Left lung (tissue), 4 donors: ENCODE measurements at regions not wholly inside any gene's neighbourhood (a gene's known extent, or its start where the extent isn't known, plus 50 kb on each side); places are given as distances from the start of the nearest gene placed in this dataset.

Source experiments
- ATAC-seq: fragments of 200-7000 bp; cut with Tn5 transposase; one replicate; pipeline ENCODE4 v1.9.1; 2020; ENCODE audit warnings: moderate library complexity
- DNase-seq, 4 donors: peaks; one replicate each; pipeline ENCODE4 v3.0.0-alpha.2; 2013 to 2020
- H3K27ac ChIP-seq, 2 donors: fragments of 200-600 bp; sonication (generic) in 1 of 2; one replicate each; pipeline versions ENCODE4 v1.5.0 to v1.8.0; 2020 to 2021
- H3K27me3 ChIP-seq, 2 donors: fragments of 200-600 bp; sonication (generic) in 1 of 2; one replicate each; pipeline versions ENCODE4 v1.5.0 to v1.8.0; 2020 to 2021
- H3K36me3 ChIP-seq, 2 donors: fragments of 200-600 bp; sonication (generic) in 1 of 2; one replicate each; pipeline versions ENCODE4 v1.5.0 to v1.8.0; 2020 to 2021
- H3K4me1 ChIP-seq, 2 donors: fragments of 200-600 bp; one replicate each; pipeline ENCODE4 v1.8.0; 2021
- H3K4me3 ChIP-seq, 2 donors: fragments of 200-600 bp; sonication (generic) in 1 of 2; one replicate each; pipeline versions ENCODE4 v1.5.0 to v1.8.0; 2020 to 2021; ENCODE audit warnings: mild to moderate bottlenecking in 1 of 2
- H3K9me3 ChIP-seq, 2 donors: fragments of 200-600 bp; sonication (generic) in 1 of 2; one replicate each; pipeline versions ENCODE4 v1.5.0 to v1.8.0; 2020 to 2021
- CTCF ChIP-seq, 2 donors: fragments of 200-600 bp; sonication (generic) in 1 of 2; IDR thresholded peaks; one replicate each; pipeline versions ENCODE4 v1.5.0 to v1.8.0; 2021; ENCODE audit warnings: antibody characterized with exemption in 2 of 2
- intact Hi-C, 2 donors: fragments of 100-400 bp; cut with DNase I; formaldehyde crosslinking; loops; one replicate each; pipeline versions ENCODE4 v1.11.2 to v1.14.2; 2022
- donor health status: DM: no; HTN: yes; CAD: no.
- donor health status: DM: no; HTN: no; CAD: no.

- H3K27me3 ChIP-seq: peaks cover 0 to 11% of the 10 kb centered on the region in 2 donors
- TF ChIP-seq CTCF (IDR thresholded peaks at IDR 0.05): no peak
- H3K4me1 ChIP-seq: peaks cover 0 to 22% of the 10 kb centered on the region in 2 donors
- no peak for ATAC-seq
- H3K36me3 ChIP-seq: no peaks in the 10 kb centered on the region
- intact Hi-C loops: no loop called here
- no peaks in the 10 kb centered on the region for H3K9me3 ChIP-seq
- no peak overlapping the region for H3K27ac ChIP-seq
- DNase-seq: no peak
- no peak overlapping the region for H3K4me3 ChIP-seq
These were observed 118.6 kb upstream of the RAB4A start for GRCh38 chr1:229152311-229152710.

GRCh38 chr1:229153955-229154548 lies 116.9 kb upstream of the RAB4A start:
- Histone ChIP-seq H3K9me3 (no peaks in the 10 kb centered on the region), H3K4me1 (peaks cover 0 to 39% of the 10 kb centered on the region in 2 donors), H3K36me3 (no peaks in the 10 kb centered on the region), H3K27me3 (no peaks in the 10 kb centered on the region), H3K27ac (no peak overlapping the region), H3K4me3 (no peak overlapping the region)
- DNase-seq (no peak), ATAC-seq (no peak)
- intact Hi-C loops: no loop called here
- no peak for TF ChIP-seq CTCF (IDR thresholded peaks at IDR 0.05)

- ATAC-seq (no peak), DNase-seq (no peak)
- H3K36me3 ChIP-seq: no peaks in the 10 kb centered on the region
- no peak overlapping the region for H3K4me3 ChIP-seq
- TF ChIP-seq CTCF (IDR thresholded peaks at IDR 0.05): no peak
- no peaks in the 10 kb centered on the region for H3K27me3 ChIP-seq
- no peaks in the 10 kb centered on the region for H3K9me3 ChIP-seq
- intact Hi-C loops: no loop called here
- H3K27ac ChIP-seq: no peak overlapping the region
- H3K4me1 ChIP-seq: peaks cover 0 to 47% of the 10 kb centered on the region in 2 donors
These were observed 116.1 kb upstream of the RAB4A start for GRCh38 chr1:229154811-229155210.

- no peak overlapping the region for H3K27ac ChIP-seq
These were observed 115.4 kb upstream of the RAB4A start for GRCh38 chr1:229155472-229155871.

GRCh38 chr1:229156872-229157271 lies 114.0 kb upstream of the RAB4A start:
- intact Hi-C loops: no loop called here
- DNase-seq (peak in 1 of 4 donors; percentile 54), ATAC-seq (peak; percentile 64)
- Histone ChIP-seq H3K27me3 (no peaks in the 10 kb centered on the region), H3K4me3 (no peak overlapping the region), H3K4me1 (peaks cover 0 to 53% of the 10 kb centered on the region in 2 donors), H3K9me3 (no peaks in the 10 kb centered on the region), H3K36me3 (no peaks in the 10 kb centered on the region), H3K27ac (no peak overlapping the region)
- TF ChIP-seq CTCF (IDR thresholded peaks at IDR 0.05): peak; percentile 20 to 31

More at GRCh38 chr1:229155472-229155871, 115.4 kb upstream of the RAB4A start:
- H3K4me1 ChIP-seq: peaks cover 0 to 53% of the 10 kb centered on the region in 2 donors
- DNase-seq: peak in 2 of 4 donors; percentile 46 to 83
- no peaks in the 10 kb centered on the region for H3K27me3 ChIP-seq
- no peak overlapping the region for H3K4me3 ChIP-seq
- TF ChIP-seq CTCF (IDR thresholded peaks at IDR 0.05): no peak
- intact Hi-C loops: no loop called here
- no peaks in the 10 kb centered on the region for H3K9me3 ChIP-seq
- H3K36me3 ChIP-seq: no peaks in the 10 kb centered on the region
- no peak for ATAC-seq
